Spleen (tissue), 7 donors: ENCODE measurements at regions not wholly inside any gene's neighbourhood (a gene's known extent, or its start where the extent isn't known, plus 50 kb on each side); places are given as distances from the start of the nearest gene placed in this dataset.

ENCODE experiments used
- CTCF ChIP-seq, 11 experiments: fragments of 200-600 bp in 7 of 11; fragments of 450-650 bp in 4 of 11; sonication (generic) in 4 of 11; IDR thresholded peaks in 8 of 11; conservative IDR thresholded peaks in 3 of 11; 1 replicate in 7 of 11; 2 replicates in 4 of 11; pipeline versions ENCODE4 v1.4.0 to v1.8.0; 2016 to 2021; ENCODE audit warnings: antibody characterized with exemption in 11 of 11, inconsistent platforms in 4 of 11, mild to moderate bottlenecking in 1 of 11
- POLR2A ChIP-seq, 3 donors: fragments of 450-650 bp; IDR thresholded peaks; one replicate each; pipeline ENCODE4 v1.5.1; 2017; ENCODE audit warnings: antibody characterized with exemption in 3 of 3, mild to moderate bottlenecking in 1 of 3
- POLR2AphosphoS5 ChIP-seq, 3 donors: sonication (generic); formaldehyde crosslinking; IDR thresholded peaks; one replicate each; pipeline ENCODE4 v1.5.1; 2017; ENCODE audit warnings: antibody characterized with exemption in 3 of 3
- donor health status: DM: no; HTN: no; CAD: no; lungs with moderate emphysema.
- donor health status: DM: no; HTN: no; CAD: no.
- donor health status: DM: no; HTN: no; CAD: no.

- TF ChIP-seq POLR2AphosphoS5 (IDR thresholded peaks at IDR 0.05): no peak
- TF ChIP-seq POLR2A (IDR thresholded peaks at IDR 0.05): no peak
- no peak for TF ChIP-seq CTCF (IDR thresholded peaks at IDR 0.05 in 8 of 11, conservative IDR thresholded peaks at IDR 0.05 in 3 of 11)
Observed at GRCh38 chr3:144049374-144049773, 77.8 kb downstream of the DIPK2A start.
